Smooth muscle cell (in vitro differentiated cells): ENCODE measurements at regions not wholly inside any gene's neighbourhood (a gene's known extent, or its start where the extent isn't known, plus 50 kb on each side); places are given as distances from the start of the nearest gene placed in this dataset.

Source experiments
- DNase-seq: peaks from one replicate; lab custom pipeline; 2025; ENCODE audit not compliant: unreplicated experiment; lab: John Stamatoyannopoulos, UW
- H2AFZ ChIP-seq: fragments of 200-600 bp; sonication (generic); 2 replicates; pipeline ENCODE4 v1.6.0; 2016; ENCODE audit warnings: antibody characterized with exemption, low read depth, mild to moderate bottlenecking
- H3F3A ChIP-seq: fragments of 200-600 bp; sonication (generic); 2 replicates; pipeline ENCODE4 v1.6.0; 2017; ENCODE audit warnings: antibody characterized with exemption, low read depth
- H3K27ac ChIP-seq: fragments of 200-600 bp; sonication (generic); 2 replicates; pipeline ENCODE4 v1.5.1; 2016; ENCODE audit warnings: low read depth, mild to moderate bottlenecking
- H3K27me3 ChIP-seq: fragments of 200-600 bp; sonication (generic); 2 replicates; pipeline ENCODE4 v1.6.1; 2016; ENCODE audit warnings: low read depth, mild to moderate bottlenecking
- H3K36me3 ChIP-seq: fragments of 200-600 bp; sonication (generic); 2 replicates; pipeline ENCODE4 v1.5.1; 2016; ENCODE audit warnings: low read depth
- H3K4me1 ChIP-seq: fragments of 200-600 bp; sonication (generic); 2 replicates; pipeline ENCODE4 v1.5.1; 2016; ENCODE audit warnings: low read depth
- H3K4me2 ChIP-seq: fragments of 200-600 bp; sonication (generic); 2 replicates; pipeline ENCODE4 v1.6.0; 2016; ENCODE audit warnings: mild to moderate bottlenecking
- H3K4me3 ChIP-seq: fragments of 200-600 bp; sonication (generic); 2 replicates; pipeline ENCODE4 v1.5.1; 2016; ENCODE audit warnings: mild to moderate bottlenecking
- H3K79me2 ChIP-seq: fragments of 200-600 bp; sonication (generic); 2 replicates; pipeline ENCODE4 v1.6.0; 2016; ENCODE audit warnings: low read depth, mild to moderate bottlenecking
- H3K9ac ChIP-seq: fragments of 200-600 bp; sonication (generic); 2 replicates; pipeline ENCODE4 v1.6.0; 2016; ENCODE audit warnings: low read depth
- H3K9me3 ChIP-seq: fragments of 200-600 bp; sonication (generic); replicated peaks from 2 replicates; pipeline ENCODE4 v1.5.1; 2016; ENCODE audit warnings: low read depth
- H4K20me1 ChIP-seq: fragments of 200-600 bp; sonication (generic); 2 replicates; pipeline ENCODE4 v1.6.0; 2016; ENCODE audit warnings: low read depth
- CTCF ChIP-seq: fragments of 200-600 bp; sonication (generic); IDR thresholded peaks from 2 replicates; pipeline ENCODE4 v1.5.1; 2017; ENCODE audit warnings: borderline replicate concordance, mild to moderate bottlenecking, antibody characterized with exemption; ENCODE audit not compliant: insufficient read depth, poor library complexity, severe bottlenecking
- WGBS: methylation state at CpG from one replicate; pipeline ENCODE4 v1.1.7; 2016; ENCODE audit warnings: low lambda C conversion rate; 5-methylcytosine and 5-hydroxymethylcytosine counted together

- H3F3A ChIP-seq: no peaks in the 10 kb centered on the region
- H3K4me3 ChIP-seq: no peak overlapping the region
- no peak overlapping the region for H3K4me2 ChIP-seq
- no peaks in the 10 kb centered on the region for H3K79me2 ChIP-seq
- no peak overlapping the region for H3K27ac ChIP-seq
- peaks cover 43% of the 10 kb centered on the region for H3K27me3 ChIP-seq
- no peaks in the 10 kb centered on the region for H3K36me3 ChIP-seq
- no peaks in the 10 kb centered on the region for H4K20me1 ChIP-seq
- DNase-seq: no peak
- no peak for TF ChIP-seq CTCF
- H2AFZ ChIP-seq: no peak overlapping the region
- H3K9ac ChIP-seq: no peak overlapping the region
- WGBS: 78% methylated on average over 2 of the region's 2 CpGs
- H3K4me1 ChIP-seq: no peaks in the 10 kb centered on the region
- no peaks in the 10 kb centered on the region for H3K9me3 ChIP-seq
Measured at GRCh38 chr11:131056036-131056435, 139.8 kb upstream of the SNX19 start.

- TF ChIP-seq CTCF: no peak
- Histone ChIP-seq H3K4me1 (no peaks in the 10 kb centered on the region), H3F3A (no peaks in the 10 kb centered on the region), H4K20me1 (no peaks in the 10 kb centered on the region), H3K4me3 (no peak overlapping the region), H3K9ac (no peak overlapping the region), H3K27me3 (peaks cover 33% of the 10 kb centered on the region), H3K36me3 (no peaks in the 10 kb centered on the region), H2AFZ (no peak overlapping the region), H3K27ac (no peak overlapping the region), H3K9me3 (no peaks in the 10 kb centered on the region), H3K79me2 (no peaks in the 10 kb centered on the region), H3K4me2 (no peak overlapping the region)
- no peak for DNase-seq
- WGBS: 61% methylated on average over 6 of the region's 6 CpGs
Measured at GRCh38 chr11:131063638-131064037, 147.4 kb upstream of the SNX19 start.

GRCh38 chr11:131064373-131064991 lies 148.2 kb upstream of the SNX19 start:
- Histone ChIP-seq H3K27me3 (peaks cover 33% of the 10 kb centered on the region), H3K4me2 (no peak overlapping the region), H3K36me3 (no peaks in the 10 kb centered on the region), H3K79me2 (no peaks in the 10 kb centered on the region), H3K4me1 (no peaks in the 10 kb centered on the region), H3K9me3 (no peaks in the 10 kb centered on the region), H3F3A (no peaks in the 10 kb centered on the region), H3K4me3 (no peak overlapping the region), H3K27ac (no peak overlapping the region), H4K20me1 (no peaks in the 10 kb centered on the region), H2AFZ (no peak overlapping the region), H3K9ac (no peak overlapping the region)
- TF ChIP-seq CTCF: peak; percentile 96
- 27% methylated on average over 12 of the region's 12 CpGs for WGBS
- DNase-seq: no peak
